RPMI8226 (cell line): ENCODE measurements at regions not wholly inside any gene's neighbourhood (a gene's known extent, or its start where the extent isn't known, plus 50 kb on each side); places are given as distances from the start of the nearest gene placed in this dataset.

Experiments used
- DNase-seq: peaks from one replicate; pipeline ENCODE4 v3.0.0-alpha.2; 2015

DNA sequence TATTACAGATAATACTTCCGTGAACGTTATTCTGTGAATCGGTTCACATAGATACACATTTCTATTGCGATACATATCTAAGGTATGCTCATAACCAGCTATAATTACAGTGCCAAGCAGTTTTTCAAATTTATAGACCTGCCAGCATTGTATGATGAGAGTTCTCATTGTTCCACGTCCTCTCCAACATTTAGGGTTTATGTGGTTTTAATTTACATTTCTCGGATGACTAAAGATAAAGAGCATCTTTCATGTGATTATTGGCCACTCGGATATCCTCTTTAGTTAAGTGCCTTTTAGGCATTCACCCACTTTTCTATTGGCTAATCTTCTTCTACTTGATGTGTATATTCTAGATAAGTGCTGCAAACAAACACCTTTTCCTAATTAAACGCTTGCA lies 134.7 kb upstream of the CCDC54 start:
- no peak for DNase-seq

DNA sequence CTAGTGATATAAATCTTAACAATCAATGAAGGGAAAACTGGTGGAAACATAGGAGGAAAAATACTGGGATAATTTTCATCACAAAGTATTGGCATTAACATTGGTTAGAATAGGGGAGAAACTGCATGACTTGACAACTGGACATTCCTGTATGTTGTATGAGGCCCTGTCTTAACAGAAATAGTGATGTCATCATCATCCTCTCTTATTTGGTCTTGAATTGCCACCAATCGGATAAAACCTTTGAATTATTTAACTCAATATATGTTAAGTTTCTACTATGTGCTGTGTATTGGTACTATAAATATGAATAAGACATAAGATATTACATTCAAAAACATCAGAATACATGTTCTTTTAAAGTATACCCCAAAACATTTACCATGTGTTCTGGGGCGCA lies 130.1 kb upstream of the CCDC54 start:
- no peak for DNase-seq

DNA sequence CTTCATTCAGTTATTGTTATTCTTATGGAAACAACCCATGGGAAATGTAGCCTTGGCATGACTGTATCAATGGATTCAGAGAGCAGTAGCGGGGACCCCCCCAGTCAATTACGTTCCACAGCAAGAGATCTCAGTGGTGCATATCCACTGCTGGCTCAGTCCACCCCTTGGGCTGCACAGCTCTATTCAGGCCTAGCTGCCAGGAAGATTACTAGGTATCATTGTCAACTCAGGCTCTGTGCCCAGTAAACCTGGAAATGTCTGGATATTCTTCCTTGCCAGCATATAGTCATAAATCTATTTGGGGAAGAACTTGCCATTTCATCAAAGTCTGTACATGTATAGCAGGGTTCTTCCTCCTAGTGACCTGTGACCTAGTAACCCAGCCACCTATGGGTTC lies 128.1 kb upstream of the CCDC54 start:
- DNase-seq, result no peak

DNA sequence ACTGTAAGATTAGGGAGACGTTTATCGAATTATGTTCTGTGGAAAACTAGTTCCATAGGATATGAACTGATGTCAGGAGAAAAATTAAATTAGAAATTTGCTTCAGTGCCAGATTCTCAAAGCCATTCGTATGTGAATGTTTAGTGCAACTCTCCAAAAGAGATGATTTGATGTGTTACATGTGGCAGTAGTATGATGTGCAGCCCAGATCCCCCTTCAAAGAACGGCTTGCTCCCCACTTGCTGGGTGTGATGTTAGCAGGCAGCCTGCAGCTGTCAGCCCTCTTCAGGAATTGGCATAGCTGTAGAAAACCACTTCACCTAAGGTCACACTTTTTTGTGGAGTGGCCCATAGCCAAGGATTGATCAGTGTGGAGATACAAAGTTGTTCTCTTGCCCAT lies 127.0 kb upstream of the CCDC54 start:
- DNase-seq, result no peak

DNA sequence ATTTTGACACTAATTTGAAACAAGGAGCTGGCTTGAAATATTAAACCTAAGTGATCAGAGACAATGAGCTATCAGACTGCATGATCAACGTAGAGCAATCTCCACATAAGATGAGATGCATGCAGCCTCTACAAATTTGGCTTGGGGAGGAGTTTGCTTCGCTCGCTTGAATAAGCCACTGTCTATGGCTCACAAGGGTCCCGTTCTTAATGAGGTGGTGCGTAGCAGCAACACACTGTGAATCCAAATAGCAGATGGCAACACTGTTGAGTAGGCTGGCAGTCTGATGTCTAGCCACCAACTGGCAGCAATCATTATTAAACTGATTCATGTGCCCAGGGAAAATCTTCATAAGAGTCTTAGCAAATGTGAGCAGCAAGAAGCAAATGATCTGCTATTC lies 125.4 kb upstream of the CCDC54 start:
- no peak for DNase-seq

DNA sequence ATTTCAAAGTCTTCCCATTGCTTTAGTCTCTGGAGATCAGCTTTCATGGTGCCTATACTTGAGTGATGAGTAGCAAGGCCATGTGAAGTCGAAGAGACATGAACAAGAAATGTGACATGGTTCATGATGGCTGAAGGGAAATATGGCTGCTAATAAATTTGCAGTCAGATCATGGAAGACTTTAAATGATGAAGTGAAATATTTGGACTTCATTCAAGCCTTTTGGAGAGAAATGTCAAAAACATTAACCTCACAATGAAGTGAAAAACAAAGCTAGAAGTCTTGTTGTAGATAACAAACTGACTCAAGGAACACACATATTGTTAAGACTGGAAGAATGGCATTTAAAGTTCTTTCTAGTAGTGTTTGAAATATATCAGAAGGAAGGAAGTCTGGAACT lies 120.3 kb upstream of the CCDC54 start:
- DNase-seq, result no peak

DNA sequence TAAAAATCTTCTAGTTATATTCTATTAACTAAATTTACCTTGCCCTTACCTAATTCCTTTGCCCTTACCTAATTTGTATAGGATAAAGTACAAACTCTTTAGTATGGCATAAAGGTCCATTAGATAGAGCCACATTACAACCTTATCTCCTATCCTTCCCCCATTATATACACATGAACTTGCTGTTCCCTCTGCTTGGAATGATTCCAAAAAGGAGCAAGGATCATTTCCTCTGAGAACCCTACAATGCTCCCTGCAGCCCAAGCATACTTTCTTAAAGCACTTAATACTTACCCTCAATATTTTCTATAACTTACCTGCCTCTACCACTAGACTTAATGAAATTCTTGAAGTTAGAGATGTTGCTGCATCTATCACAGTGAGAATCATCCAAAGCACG lies 118.9 kb upstream of the CCDC54 start:
- DNase-seq, result no peak

DNA sequence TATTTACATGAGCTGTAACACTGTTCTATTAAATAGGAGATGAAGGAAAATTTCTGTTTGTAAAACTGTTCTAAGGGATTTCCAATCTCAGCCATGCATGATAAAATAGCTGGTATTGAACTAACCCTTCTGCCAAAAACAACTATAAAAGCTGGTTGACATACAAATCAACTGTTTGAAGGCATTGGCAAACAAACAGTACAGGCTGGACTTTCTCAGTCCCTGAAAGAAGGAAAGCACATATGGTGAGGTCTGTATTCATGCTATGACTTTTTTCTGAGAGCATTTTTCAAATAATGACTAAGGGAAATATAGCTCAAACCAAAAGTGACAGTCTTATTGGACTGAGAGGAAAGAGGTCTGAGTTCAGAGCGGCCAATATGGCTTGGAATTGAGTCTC lies 117.0 kb upstream of the CCDC54 start:
- DNase-seq, result no peak

DNA sequence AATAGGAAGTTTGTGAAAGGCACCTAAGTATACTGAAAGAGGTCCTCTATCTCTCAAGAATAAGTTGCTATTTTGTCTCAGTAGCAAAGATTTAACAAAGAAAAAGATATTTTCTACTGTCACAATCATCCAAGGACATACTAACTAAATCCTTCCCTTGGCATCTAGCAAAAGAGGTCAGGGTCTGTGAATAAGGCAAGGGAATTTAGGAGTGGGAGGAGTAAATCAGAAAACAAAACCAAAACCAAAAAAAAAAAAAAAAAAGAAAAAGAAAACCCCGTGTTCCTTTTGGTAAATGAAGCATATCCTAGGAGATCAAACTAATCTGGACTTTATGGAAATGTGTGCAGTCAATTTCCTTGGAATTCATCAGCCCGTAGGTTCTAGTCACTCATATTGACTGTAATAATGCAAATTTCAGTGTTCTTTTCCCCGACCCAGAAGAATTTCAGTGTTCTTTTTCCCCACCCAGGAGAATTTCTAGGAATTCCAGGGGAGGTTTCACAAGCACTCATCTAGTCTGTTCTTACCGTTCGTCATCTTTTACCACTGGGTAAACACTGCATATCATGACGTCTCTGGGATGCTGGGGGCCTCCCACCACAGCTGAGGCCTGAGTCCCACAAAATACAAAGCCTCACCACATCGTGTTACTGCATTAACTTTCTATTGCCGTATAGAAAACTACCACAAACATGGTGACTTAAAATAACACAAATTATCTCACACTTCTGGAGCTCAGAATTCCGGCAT lies 113.8 kb upstream of the CCDC54 start:
- DNase-seq, result no peak

DNA sequence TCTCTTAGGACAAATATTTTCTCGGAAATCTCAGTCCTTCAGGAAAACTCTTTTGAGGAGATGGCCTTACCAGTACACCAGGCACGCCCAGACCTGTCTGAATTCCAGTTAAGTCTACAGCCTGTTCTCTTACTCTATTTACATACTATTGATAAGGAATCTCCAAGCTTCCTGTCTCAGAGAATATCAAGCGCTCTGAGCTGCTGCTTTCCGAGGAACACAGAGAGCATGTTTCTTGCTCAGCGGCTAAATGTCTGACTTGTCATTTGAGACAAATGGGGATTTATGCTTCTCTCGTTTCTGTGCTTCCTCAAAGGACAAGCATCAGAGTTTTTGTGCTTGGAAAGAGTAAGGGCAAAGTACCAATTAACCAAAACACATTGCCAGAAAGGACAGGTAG lies 112.4 kb upstream of the CCDC54 start:
- no peak for DNase-seq

DNA sequence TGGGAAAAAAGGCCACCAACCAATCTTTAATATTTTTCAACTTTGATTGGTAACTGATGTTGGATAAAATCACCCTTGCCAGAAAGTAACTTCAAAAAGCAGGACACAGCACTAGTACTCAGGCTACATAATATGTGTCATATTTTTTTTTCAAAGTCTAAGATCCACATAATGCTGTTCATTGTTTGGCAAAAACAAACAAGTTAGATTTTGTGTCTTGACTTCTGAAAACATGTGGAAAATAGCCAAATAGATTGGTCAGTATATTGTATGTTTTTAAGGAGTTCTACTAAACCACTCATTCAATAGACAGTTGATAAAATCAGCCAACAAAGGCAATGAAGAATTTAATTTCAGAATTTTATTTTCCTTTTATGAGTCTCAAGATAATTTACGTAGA lies 111.7 kb upstream of the CCDC54 start:
- no peak for DNase-seq

DNA sequence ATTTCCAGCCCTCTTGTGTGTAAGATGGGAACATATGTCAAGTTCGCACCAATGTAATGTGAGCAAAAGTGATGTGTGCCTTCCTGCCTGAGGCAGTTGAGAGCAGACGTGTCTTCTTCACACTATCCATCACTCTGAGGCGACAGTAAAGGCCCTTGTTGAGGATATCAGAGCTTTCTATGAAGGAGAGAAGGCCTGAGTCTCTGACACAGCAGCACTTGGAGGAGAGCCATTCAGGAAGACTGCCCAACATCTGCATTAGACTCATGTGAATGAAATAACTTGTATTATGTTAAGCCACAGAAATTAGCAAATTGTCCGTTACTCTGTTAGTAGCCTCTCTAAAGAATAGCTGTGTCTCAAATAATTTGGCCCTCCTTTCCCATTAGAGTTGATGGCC lies 108.8 kb upstream of the CCDC54 start:
- no peak for DNase-seq

DNA sequence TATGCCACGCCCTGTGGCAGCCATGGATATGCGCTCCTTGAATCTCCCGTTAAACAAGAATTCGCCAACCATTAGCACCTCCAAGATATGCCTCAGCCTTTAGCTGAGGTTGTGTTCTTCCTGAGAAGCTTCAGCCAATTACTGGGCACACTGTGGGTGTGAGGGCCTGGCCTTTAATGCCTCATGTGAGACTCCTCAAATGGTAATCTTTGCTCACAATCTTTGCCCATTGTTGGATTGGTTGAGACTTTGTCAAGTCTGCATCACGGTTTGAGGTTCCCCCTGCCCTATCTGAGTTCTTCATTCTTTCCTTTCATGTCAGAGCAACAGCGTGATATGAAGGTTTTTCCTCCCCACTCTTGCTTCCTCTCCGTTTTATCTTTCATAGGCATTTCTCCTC lies 108.1 kb upstream of the CCDC54 start:
- no peak for DNase-seq

DNA sequence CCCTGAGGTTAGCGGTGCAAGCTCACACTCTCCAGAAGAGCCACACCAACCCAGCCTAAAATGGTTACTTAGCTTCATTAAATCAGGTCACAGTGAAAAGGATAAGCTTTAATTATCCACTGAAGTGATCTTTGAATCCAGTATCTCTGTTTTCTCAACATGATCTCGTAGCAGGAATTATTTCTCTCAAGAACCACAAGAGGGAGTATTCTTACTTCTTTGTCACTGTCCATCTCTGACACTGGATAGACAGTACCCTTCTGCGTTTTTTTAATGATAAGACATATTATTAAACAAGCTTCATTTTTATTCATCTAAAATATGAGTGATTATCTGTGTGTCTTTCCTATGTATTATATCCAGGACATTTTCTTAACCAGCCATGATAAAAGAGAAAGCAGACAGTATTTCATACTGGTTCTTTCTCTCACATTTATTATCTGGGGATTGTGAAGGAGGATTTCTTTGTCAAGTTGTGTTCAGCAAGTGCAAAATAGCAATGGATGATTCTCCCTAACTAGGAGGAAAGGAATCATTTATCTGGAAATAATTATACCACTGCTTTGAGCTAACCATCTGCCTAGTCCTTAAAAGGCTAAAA lies 105.4 kb upstream of the CCDC54 start:
- peak; percentile 8 for DNase-seq

DNA sequence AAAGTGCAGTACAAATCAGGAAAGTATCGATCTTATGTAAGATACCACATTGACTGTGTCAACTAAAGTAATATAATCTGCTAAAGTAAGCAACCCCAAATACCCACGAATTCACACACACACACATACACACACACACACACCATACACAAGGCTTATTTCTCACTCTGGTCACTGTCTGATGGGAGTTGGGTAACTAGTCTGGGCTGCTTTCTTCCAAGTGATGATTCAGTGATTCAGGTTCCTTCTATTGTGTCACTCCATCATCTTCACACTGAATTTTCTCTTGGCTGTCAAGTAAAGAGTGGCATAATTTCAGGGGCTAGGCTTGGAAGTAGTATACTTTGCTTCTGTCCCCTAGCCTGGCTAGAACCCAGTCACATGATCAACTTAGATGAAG lies 104.8 kb upstream of the CCDC54 start:
- no peak for DNase-seq

DNA sequence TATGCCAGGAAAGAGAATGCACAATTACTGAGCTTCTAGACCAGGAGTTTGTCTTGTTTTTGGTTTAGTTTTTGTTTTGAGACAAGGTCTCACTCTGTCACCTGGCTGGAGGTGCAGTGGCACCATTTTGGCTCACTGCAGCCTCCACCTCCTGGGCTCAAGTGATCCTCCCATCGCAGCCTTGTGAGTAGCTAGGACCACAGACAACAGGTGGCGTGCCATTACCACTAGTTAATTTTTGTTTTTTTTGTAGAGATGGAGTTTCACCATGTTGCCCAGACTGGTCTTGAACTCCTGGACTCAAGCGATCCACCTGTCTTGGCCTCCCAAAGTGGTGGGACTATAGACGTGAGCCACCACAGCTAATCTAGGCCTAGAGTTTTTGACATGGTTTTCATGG lies 104.4 kb upstream of the CCDC54 start:
- no peak for DNase-seq

DNA sequence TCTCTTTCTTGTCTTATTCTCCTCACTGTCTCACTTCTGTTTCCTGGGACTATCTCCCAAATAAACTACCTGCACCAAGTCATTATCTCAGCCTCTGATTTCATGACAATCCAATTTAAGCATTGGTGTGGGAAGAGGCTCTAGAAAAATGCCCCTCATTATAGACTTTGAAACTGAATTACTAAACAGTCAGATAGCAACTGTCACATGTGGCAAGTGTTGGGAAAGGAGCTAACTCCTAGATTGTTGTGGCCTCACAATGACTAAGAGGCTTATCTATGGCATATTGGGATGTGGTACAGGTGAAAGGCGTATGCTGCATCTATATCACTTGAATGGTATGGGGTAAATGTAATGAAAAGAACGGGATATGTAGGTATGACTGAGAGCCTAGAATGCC lies 103.5 kb upstream of the CCDC54 start:
- no peak for DNase-seq

DNA sequence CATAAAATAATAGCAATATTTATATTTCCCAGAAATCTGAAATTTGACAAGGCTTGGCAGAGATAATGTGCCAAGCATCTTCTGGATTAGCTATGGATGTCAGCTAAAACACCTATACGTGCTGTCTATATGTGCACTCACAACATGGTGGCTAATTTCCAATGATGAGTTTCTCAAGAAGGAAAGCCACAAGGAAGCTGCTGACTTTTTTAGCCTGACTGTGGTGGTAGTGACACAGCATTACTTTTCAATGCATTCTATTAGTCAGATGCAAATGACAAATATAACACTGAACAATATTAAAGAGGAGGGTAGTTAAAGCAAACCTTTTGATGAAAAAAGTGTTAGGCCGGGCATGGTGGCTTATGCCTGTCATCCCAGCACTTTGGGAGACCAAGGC lies 101.7 kb upstream of the CCDC54 start:
- DNase-seq, result no peak

DNA sequence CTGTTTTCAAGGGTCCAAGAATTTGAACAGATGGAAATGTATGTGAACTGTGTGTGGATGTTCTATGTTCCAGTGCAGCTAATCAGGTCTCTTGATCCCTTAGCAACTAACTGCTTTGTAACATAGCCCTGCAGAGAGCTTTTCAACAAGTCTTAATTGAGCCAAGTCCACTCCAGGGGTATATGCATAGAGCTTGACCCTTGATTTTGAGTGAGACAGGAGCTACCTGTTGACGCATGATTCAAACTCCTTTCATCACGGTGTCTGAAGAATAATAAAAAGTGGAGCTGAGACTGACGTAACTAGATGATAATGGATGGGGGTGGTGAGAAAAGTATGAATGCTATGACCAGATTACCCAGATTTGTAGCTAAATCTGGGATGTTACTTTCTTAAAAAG lies 93.3 kb upstream of the CCDC54 start:
- DNase-seq, result no peak

DNA sequence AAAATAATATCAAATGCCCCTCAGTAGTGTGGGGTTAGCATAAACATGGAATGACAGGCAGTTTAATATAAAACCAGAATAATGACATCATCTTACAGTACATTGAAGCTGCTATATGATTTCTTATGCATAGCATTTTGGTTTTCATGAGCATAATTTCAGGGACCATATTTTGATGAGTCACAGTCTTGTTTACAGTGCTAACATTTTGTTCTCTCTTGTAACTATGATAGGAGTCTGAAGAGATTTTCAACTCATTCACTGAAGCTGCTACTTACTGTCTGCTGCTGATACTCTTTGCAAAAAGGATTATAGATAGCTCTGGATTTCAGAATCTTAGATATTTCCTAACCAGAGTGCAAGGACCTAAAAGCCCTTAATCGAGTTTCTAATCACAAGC lies 92.6 kb upstream of the CCDC54 start:
- DNase-seq, result no peak

DNA sequence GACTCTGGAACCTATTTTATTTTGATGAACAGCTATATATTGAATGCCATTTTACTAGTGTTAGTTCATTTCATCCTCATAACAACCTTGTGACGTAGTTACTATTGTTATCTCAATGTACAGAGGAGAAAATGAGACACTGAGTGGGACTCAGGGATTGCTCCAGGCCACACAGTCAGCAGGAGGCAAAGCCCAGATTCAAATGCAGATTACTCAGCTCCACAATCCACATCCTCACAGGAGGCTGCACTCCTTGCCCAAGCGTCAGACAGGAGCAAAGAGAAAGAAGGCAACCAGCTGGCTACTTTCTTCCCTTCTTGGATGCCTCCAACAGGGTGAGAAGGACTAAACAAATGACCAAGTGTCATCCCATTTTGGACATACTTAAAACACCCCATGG lies 92.0 kb upstream of the CCDC54 start:
- no peak for DNase-seq

DNA sequence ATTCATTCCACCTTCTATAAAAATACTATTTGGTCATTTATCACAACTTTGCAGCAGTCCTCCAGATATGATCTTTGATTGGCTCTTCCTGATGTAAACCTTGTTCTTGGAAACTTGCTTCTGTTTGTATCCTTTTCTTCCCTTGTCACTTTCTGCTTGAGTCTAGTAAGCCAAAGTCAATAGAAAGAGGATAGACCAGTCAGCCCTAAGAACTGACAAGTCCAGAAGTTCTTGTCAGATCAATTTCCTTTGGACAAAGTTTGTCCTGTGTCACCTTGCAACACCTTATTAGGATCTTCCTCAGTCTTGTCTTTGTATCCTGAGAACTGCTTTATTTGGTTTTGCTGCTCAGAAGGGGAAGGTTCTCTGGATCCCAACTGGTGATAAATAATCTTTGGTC lies 87.9 kb upstream of the CCDC54 start:
- no peak for DNase-seq

DNA sequence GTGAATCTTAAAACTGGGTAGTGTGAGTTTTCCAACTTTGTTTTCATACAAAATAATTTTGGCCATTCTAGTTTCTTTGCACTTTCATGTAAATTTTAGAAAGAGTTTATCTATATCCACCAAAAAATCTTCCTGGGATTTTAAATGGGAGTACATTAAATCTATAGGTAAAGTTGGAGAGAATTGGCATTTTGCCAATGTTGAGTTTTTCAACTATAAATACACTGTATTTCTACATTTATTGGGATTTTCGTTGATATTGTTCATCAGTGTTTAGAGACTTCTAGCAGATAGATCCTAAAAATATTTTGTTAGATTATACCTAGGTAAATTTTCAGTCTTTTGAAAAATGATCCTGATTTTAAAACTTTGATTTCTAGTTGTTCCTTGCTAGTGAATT lies 83.1 kb upstream of the CCDC54 start:
- DNase-seq, result no peak

DNA sequence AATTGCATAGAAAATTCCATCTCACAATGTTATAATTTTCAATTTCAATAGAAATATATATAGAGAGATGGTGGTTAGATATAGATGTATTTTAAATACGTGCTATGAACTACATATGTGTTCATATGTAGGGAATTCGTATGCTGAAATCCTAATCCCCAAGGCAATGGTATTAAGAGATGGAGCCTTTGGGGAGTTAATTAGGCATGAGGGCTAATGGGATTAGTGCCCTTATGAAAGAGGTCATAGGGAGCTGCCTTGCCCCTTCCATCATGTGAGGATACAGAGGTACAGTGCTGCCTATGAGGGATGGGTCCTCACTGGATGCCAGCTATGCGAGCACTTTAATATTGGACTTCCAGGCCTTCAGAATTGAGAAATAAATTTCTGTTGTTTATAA lies 79.6 kb upstream of the CCDC54 start:
- no peak for DNase-seq

DNA sequence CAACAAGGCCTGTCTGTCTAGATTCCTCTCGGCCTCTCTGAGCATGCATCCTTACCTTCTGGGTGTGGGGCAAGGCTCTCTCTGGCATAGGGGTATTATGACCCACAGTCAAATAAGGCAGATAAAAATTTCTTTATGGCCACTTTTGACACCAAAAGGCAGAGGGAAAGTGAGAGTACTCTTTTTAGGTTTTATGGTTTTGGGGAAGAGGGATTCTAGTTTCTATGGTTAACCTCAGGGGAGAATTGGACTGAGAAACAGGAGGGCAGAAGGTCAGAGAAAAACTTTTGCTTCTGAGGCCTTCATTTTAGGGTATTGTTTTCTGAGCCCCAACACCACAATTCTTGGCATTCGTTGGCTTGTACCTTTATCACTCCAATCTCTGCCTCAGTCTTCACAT lies 70.0 kb upstream of the CCDC54 start:
- no peak for DNase-seq
